ENCODE measurements at regions not wholly inside any gene's neighbourhood (a gene's known extent, or its start where the extent isn't known, plus 50 kb on each side); places are given as distances from the start of the nearest gene placed in this dataset.

GRCh38 chr2:138280999-138281695 lies 220.4 kb upstream of the SPOPL start:
- no peak overlapping the region for H3K4me3 ChIP-seq (ENCODE audit: control insufficient read depth, low read depth, low read length)
- TF ChIP-seq CTCF (IDR thresholded peaks at IDR 0.05; ENCODE audit: control insufficient read depth, insufficient read depth, low read depth, low read length, missing control alignments) = no peak
- no peak for DNase-seq (ENCODE audit: low read depth)

DNA sequence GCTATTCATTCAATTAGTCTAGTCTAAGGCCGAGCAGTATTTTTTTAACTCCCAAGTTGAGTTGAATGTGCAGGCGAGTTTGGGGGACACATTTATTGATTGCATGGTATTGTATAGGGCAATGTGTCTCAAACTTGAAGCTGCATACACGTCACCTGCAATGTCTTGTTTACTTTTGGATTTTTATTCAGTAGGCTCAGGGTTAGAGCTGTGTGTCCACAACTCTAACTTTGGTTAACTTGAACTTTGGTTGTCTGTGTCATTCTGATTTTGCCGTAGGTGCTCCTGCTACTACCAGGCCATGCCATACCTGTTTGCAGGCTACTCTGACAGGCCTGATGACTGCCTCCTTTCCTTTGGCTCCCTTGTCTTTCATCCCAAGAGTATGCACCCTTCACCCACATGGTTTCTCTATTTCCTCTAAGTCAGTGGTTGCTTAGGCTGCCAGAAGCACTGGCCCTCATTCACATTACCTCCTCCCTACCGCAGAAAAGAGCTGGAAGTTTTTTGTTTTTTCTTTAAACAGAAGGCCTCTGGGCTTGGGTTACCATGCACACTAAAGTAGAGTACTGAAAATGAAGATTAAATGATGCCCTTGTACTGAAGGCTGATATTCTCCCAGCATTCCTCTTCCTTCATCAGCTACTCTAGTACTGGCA lies 219.4 kb upstream of the SPOPL start:
- no peak for DNase-seq (ENCODE audit: low read depth)
- no peak for TF ChIP-seq CTCF (IDR thresholded peaks at IDR 0.05; ENCODE audit: control insufficient read depth, insufficient read depth, low read depth, low read length, missing control alignments)

DNA sequence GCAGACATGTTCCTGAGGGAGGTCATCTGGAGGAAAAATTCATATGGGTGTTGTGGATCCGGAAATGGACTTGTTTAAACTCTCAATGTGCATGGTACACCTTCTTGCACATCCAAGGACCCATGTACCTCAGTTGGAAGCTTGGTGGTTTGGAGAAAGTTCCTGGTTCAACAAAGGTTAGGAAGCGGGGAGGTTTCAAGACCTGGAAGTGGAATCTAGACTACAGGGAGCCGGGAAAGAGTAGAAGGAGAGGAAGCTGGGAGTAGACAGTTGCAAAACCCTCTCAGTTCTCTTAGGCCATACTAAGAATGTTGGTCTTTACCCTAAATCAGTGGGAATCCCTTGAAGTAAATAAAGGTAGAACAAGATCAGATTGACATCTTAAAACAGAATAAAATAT lies 209.8 kb upstream of the SPOPL start:
- no peak overlapping the region for H3K4me3 ChIP-seq (ENCODE audit: control insufficient read depth, low read depth, low read length)
- no peak for DNase-seq (ENCODE audit: low read depth)
- TF ChIP-seq CTCF (IDR thresholded peaks at IDR 0.05; ENCODE audit: control insufficient read depth, insufficient read depth, low read depth, low read length, missing control alignments) = no peak

More for the DNA sequence above, 219.4 kb upstream of the SPOPL start:
- no peak overlapping the region for H3K4me3 ChIP-seq (ENCODE audit: control insufficient read depth, low read depth, low read length)

GRCh38 chr2:138293045-138293444 lies 208.5 kb upstream of the SPOPL start:
- TF ChIP-seq CTCF (IDR thresholded peaks at IDR 0.05; ENCODE audit: control insufficient read depth, insufficient read depth, low read depth, low read length, missing control alignments) = no peak
- no peak for DNase-seq (ENCODE audit: low read depth)
- H3K4me3 ChIP-seq (ENCODE audit: control insufficient read depth, low read depth, low read length) = no peak overlapping the region

DNA sequence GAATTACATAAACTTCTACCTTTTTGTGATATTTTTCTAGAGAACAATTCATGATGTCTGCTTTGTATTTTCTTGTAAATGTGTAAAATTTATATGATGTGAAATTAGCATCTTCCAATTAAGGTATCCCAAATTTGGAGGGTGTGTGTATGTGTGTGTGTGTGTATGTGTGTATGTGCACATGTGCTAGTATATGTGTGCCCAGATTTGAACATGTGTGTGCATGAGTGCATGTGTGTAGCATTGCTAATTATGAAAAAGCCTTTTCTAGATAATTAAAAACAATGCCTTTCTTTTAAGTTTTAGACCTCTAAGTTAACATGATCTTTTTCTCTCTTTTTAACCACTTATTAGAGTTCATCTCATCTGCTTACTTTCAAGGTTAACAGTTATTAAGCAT lies 208.0 kb upstream of the SPOPL start:
- TF ChIP-seq CTCF (IDR thresholded peaks at IDR 0.05; ENCODE audit: control insufficient read depth, insufficient read depth, low read depth, low read length, missing control alignments) = no peak
- no peak for DNase-seq (ENCODE audit: low read depth)
- H3K4me3 ChIP-seq (ENCODE audit: control insufficient read depth, low read depth, low read length) = no peak overlapping the region

- TF ChIP-seq CTCF (IDR thresholded peaks at IDR 0.05; ENCODE audit: control insufficient read depth, insufficient read depth, low read depth, low read length, missing control alignments) = no peak
- DNase-seq (ENCODE audit: low read depth) = no peak
- no peak overlapping the region for H3K4me3 ChIP-seq (ENCODE audit: control insufficient read depth, low read depth, low read length)
Measured at GRCh38 chr2:138294451-138294850, 207.1 kb upstream of the SPOPL start.

Measured in AG09309 (cell line).